Globus pallidus (tissue), 1 donor: ENCODE measurements at regions not wholly inside any gene's neighbourhood (a gene's known extent, or its start where the extent isn't known, plus 50 kb on each side); places are given as distances from the start of the nearest gene placed in this dataset.
"Not testable (repeated sequence)": the region's sequence is repeated elsewhere in the genome, so short reads cannot be mapped to it uniquely, and the experiment has no call there.

Experiments used
- DNase-seq: peaks from one replicate; pipeline ENCODE4 v3.0.0-alpha.2; 2015; ENCODE audit warnings: low spot score

- DNase-seq, result no peak
Measured at GRCh38 chr5:24135536-24135935, 509.2 kb downstream of the CDH10 start.

GRCh38 chr5:24141046-24141445, 503.7 kb downstream of the CDH10 start:
- peak; percentile 58 for DNase-seq

GRCh38 chr5:24142341-24142740, 502.4 kb downstream of the CDH10 start:
- DNase-seq, result no peak

GRCh38 chr5:24145806-24146205, 499.0 kb downstream of the CDH10 start:
- DNase-seq, result no peak

GRCh38 chr5:24161559-24161958, 483.2 kb downstream of the CDH10 start:
- no peak for DNase-seq

GRCh38 chr5:24162343-24162742, 482.4 kb downstream of the CDH10 start:
- DNase-seq, result no peak

- DNase-seq, result no peak
Measured at GRCh38 chr5:24163091-24163490, 481.7 kb downstream of the CDH10 start.

GRCh38 chr5:24167806-24168205, 477.0 kb downstream of the CDH10 start:
- DNase-seq, result no peak

- no peak for DNase-seq
Measured at GRCh38 chr5:24170026-24170425, 474.8 kb downstream of the CDH10 start.

- not testable (repeated sequence) for DNase-seq
Measured at GRCh38 chr5:24170930-24171329, 473.8 kb downstream of the CDH10 start.

GRCh38 chr5:24177821-24178220, 467.0 kb downstream of the CDH10 start:
- no peak for DNase-seq

GRCh38 chr5:24183981-24184380, 460.8 kb downstream of the CDH10 start:
- DNase-seq, result no peak

- DNase-seq, result no peak
Measured at GRCh38 chr5:24188216-24188925, 456.4 kb downstream of the CDH10 start.

- DNase-seq, result no peak
Measured at GRCh38 chr5:24196789-24197188, 448.0 kb downstream of the CDH10 start.

- no peak for DNase-seq
Measured at GRCh38 chr5:24208686-24209106, 436.1 kb downstream of the CDH10 start.

- no peak for DNase-seq
Measured at GRCh38 chr5:24215114-24215513, 429.7 kb downstream of the CDH10 start.

GRCh38 chr5:24222876-24223275, 421.9 kb downstream of the CDH10 start:
- DNase-seq, result no peak

- no peak for DNase-seq
Measured at GRCh38 chr5:24225051-24225450, 419.7 kb downstream of the CDH10 start.

- DNase-seq, result no peak
Measured at GRCh38 chr5:24226479-24226878, 418.3 kb downstream of the CDH10 start.

GRCh38 chr5:24227881-24228280, 416.9 kb downstream of the CDH10 start:
- not testable (repeated sequence) for DNase-seq

- no peak for DNase-seq
Measured at GRCh38 chr5:24232041-24232440, 412.7 kb downstream of the CDH10 start.

- DNase-seq, result no peak
Measured at GRCh38 chr5:24232929-24233498, 411.8 kb downstream of the CDH10 start.

GRCh38 chr5:24235946-24236345, 408.8 kb downstream of the CDH10 start:
- no peak for DNase-seq

- no peak for DNase-seq
Measured at GRCh38 chr5:24245821-24246220, 399.0 kb downstream of the CDH10 start.
